ENCODE measurements at regions not wholly inside any gene's neighbourhood (a gene's known extent, or its start where the extent isn't known, plus 50 kb on each side); places are given as distances from the start of the nearest gene placed in this dataset.

DNA sequence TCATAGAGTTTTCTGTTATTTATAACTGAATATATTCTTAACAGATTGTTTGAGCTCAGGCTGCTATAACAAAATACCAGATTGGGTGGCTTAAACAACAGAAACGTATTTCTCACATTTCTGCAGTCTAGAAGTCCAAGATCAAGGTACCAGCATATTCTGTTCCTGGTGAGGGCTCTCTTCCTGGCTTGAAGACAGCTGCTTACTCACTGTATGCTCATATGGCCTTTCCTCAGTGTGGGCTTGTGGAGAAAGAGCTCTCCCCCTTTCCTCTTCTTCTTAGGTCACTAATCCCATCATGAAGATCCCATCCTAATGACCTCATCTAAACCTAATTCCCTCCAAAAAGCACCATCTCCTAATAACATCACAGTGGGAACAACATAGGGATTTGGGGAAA, 117.8 kb downstream of the RASGEF1B start:
- Histone ChIP-seq H3K4me1 (ENCODE audit: control insufficient read depth, extremely low read depth, insufficient read depth, low read length) (no peaks in the 10 kb centered on the region), H2AFZ (ENCODE audit: low read depth, low read length) (no peak overlapping the region), H3K9me3 (replicated peaks; ENCODE audit: control insufficient read depth, insufficient read depth, low read length) (no peaks in the 10 kb centered on the region), H3K4me3 (replicated peaks in 1 of 3; ENCODE audit: insufficient read depth in 1 of 3, low read depth in 1 of 3, low read length in 3 of 3) (no peak overlapping the region), H3K27me3 (ENCODE audit: control insufficient read depth in 2 of 2, insufficient read depth in 2 of 2, low read length in 2 of 2) (no peaks in the 10 kb centered on the region), H4K20me1 (replicated peaks; ENCODE audit: control insufficient read depth, extremely low read depth, insufficient read depth, low read length) (no peaks in the 10 kb centered on the region), H3K27ac (ENCODE audit: insufficient read depth, low read depth, low read length) (no peak overlapping the region), H3K4me2 (ENCODE audit: insufficient read depth, low read length) (no peak overlapping the region), H3K9me1 (replicated peaks; ENCODE audit: control insufficient read depth, extremely low read depth, insufficient read depth, low read length) (no peaks in the 10 kb centered on the region), H3K79me2 (ENCODE audit: control insufficient read depth, insufficient read depth, low read length) (no peaks in the 10 kb centered on the region), H3K36me3 (ENCODE audit: control insufficient read depth in 2 of 2, extremely low read depth in 1 of 2, insufficient read depth in 2 of 2, low read length in 2 of 2) (no peaks in the 10 kb centered on the region), H3K9ac (replicated peaks; ENCODE audit: extremely low read depth, insufficient read depth, low read length) (no peak overlapping the region)
- DNase-seq (ENCODE audit: low read depth, low spot score) (no peak), FAIRE-seq (no peak)
- intact Hi-C loops (cut with micrococcal nuclease) (loop anchor here (5.0 kb wide), 1 partner anchor 992 kb away; no protein-coding TSS in a partner anchor), dilution Hi-C loops (cut with MboI; ENCODE audit: extremely low pct_ligation_motif_present, low sequenced_read_pairs) (no loop called here)
- ChIA-PET POLR2A (no interaction called here), CTCF (no interaction called here)
- no peak for TF ChIP-seq FOS (IDR thresholded peaks at IDR 0.05; ENCODE audit: borderline replicate concordance, insufficient read depth, low read length)
- no peak for TF ChIP-seq MAX (IDR thresholded peaks at IDR 0.05; ENCODE audit: insufficient read depth, insufficient read length)
- no peak for TF ChIP-seq POLR2A (IDR thresholded peaks at IDR 0.05; ENCODE audit: low read depth, low read length)
- no peak for TF ChIP-seq POLR2AphosphoS5 (IDR thresholded peaks at IDR 0.05; ENCODE audit: insufficient read depth, low read depth, low read length)
- TF ChIP-seq MYC (IDR thresholded peaks at IDR 0.05; ENCODE audit: low read depth, low read length) = no peak
- TF ChIP-seq GATA2 (IDR thresholded peaks at IDR 0.05; ENCODE audit: insufficient read depth, insufficient read length, low read depth, low read length) = no peak
- TF ChIP-seq EZH2 (IDR thresholded peaks at IDR 0.05; ENCODE audit: borderline replicate concordance, low read depth, low read length, severe bottlenecking) = no peak
- no peak for TF ChIP-seq CTCF (IDR thresholded peaks at IDR 0.05; ENCODE audit: extremely low read depth in 1 of 2, insufficient read depth in 1 of 2, low read depth in 1 of 2, low read length in 2 of 2)
- TF ChIP-seq JUN (IDR thresholded peaks at IDR 0.05; ENCODE audit: borderline replicate concordance, insufficient read depth, insufficient read length, low read depth) = no peak
- no TSS peak for BruUV-seq (replicated peaks)
